GM21619 (cell line): ENCODE measurements at regions not wholly inside any gene's neighbourhood (a gene's known extent, or its start where the extent isn't known, plus 50 kb on each side); places are given as distances from the start of the nearest gene placed in this dataset.

Source experiments
- ATAC-seq: cut with Tn5 transposase; IDR thresholded peaks from one replicate; pipeline ENCODE4 v1.9.1; 2021; ENCODE audit not compliant: unreplicated experiment

DNA sequence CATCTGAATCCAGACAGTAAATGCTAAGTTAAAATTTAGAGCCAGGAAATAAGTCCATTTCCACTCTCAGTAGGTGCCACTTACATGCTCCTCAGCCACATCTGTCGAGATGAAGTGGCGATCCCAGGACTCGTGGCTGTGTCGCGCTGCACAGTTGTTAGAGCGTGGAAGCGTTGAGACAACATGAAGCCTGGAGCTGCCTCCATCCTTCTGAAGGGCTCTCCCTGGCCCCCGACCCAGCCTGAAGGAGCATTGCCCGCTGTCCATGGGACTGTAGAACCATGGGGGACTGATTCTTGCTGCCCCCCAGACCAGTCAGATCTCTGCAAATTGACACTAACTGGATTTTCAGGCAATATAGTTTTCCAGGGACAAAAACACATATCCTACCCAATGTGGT lies 58.9 kb downstream of the IRX1 start:
- no peak for ATAC-seq

DNA sequence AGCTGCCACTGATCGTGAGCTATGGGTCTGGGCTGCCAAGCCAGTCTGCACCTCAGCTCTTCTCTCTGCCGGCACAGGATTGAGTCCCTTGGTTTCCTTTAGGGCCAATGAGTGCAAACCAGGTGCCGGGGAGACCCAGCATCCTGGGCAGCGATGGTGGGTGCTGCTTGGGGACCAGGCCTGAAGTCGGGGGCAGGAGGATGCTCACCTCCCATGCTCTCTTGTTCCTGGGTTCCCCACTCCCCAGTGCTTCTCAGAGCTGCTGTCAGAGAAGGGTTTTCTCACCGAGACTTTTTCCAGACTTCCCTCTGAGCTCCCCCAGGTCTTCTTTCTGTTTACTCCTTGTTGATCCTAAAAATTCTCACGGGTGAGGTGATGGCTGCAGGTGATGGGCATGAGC lies 61.2 kb downstream of the IRX1 start:
- ATAC-seq: no peak

DNA sequence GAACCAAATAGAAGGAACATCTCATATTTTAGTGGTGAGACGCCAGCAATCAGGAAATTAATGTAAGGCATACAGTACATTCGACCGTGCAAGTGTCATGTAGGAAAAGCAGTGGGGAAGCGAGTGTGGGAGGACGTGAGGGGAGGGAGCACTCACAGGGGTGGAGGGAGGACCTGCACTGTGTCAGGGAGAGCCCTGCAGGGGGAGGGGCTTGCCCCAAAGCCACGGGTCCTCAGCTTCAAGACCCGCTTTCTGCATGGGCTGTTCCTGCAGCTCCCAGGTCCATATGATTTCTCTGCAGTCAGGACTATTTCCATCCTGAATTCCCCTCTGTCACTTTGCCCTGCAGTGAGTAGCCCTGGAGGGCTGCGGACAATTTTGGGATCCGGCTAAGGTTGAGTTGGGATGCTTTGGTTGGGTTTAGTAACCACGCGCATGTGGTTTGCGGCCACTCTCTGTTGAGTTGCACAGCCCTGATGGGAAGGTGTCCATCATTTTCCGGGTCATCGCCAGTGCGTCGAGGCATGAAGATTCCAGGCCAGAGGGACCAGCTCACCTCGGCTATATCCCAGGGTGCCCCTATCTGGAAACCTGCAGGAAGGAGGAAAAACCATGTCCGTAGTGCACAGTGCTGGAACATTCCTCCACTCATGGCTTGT lies 61.9 kb downstream of the IRX1 start:
- no peak for ATAC-seq

DNA sequence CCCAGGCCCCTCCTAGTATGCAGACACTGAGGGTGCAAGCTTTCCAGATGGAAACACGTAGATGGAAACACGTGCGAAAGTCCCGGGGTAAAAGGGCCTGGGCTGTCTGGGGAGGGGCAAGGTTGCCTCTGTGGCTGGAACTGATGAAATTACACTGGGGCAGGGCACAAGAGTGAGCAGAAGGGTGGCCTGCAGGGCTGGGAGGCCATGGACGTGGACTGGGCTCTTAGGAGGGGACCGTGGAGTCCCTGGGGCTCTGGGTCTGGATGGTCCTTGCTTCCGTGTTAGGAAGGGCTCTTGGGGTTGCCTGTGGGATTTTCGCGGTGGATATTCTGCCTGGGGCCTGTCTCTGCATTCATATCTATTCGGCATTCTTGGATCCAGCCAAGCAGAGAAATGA lies 63.3 kb downstream of the IRX1 start:
- no peak for ATAC-seq

DNA sequence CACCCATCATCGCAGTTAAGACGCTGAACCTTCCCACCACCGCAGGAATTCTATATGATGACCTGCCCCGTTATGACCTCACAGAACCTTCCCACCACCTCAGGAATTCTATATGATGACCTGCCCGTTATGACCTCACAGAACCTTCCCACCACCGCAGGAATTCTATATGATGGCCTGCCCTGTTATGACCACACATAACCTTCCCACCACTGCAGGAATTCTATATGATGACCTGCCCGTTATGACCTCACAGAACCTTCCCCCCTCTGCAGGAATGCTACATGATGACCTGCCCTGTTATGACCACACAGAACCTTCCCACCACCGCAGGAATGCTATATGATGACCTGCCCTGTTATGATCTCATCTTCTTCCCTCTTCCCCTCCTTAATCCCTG lies 64.3 kb downstream of the IRX1 start:
- ATAC-seq: no peak

DNA sequence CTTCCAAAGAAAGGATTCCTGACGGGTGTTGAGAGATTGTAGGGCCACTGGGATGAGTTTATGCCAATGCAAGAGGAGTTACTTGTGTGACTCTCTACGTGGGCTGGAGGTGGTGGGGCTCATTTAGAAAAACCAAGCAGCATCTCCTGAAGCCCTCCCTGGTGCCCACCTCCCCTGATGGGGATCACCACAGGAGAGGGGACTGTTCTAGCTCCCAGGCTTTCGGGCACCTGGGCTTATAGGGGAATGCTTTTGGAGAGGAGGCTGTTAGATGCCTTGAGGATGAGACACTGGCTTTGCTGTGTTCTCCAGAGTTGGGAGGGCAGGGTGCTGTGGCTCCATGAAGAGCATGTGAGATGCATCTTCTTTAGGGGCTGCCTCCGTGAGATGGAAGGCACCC lies 65.0 kb downstream of the IRX1 start:
- ATAC-seq: no peak

DNA sequence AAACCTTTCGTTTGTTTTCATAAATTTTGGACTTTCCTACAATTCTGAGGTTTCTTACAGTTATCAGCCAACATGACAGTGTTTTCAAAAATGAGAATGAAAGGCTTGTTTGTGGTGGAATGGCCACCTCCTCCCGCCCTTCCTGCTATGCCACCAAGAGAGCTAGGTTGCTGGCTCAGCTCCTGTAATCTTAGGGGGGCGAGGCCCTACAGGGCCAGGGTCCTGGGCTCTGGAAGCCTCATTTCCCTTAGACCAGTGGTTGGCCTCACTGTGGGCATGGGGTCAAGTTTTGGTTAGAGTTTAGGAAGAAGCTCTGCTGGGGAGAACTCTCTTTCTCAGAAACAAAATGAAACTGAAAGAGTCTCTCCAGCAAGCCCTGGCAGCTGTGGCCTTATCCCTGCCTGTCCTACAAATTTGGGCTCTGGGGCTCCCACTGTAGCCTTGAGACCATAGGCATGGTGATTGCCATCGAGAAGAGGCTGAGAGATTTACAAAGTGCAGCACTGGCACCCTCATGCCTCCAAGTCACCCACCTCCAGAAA lies 66.2 kb downstream of the IRX1 start:
- no peak for ATAC-seq

DNA sequence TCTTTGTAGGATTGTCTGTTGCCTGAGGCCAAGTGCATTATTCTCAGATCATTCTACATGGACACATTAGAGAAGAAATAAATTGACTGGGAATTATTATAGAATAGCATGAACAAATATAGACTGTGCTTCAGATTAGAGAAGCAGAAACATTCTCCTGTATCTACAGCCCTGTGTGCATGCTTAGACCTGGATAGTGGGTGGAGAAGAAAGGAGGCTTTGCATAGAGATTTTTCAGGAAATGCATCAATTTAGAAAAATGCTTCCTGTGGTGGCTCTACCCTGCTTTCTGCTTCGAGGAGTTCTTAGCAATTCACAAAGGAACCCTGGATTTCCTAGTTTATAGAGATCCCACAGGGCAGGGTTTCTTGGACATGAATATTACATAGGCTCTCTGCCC lies 66.7 kb downstream of the IRX1 start:
- no peak for ATAC-seq

DNA sequence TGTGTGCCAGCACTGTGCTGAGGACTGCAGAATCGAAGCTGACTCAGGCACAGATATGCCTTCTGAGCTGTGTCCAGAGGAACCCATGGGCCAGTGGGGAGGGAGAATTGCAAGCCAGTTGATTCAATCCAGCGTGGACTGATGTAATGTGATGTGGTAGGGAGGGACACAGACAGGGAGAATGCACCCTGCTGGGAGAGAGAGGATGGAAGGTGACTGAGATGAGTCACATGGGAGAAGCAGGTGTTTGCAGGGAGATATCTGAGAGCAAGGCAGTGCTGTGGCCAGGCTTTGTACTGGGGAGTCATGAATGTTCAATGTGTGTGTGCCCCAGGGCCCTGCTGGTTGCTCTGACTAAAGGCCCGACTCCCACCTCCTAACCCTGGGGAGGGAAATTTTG lies 75.7 kb downstream of the IRX1 start:
- ATAC-seq: no peak

DNA sequence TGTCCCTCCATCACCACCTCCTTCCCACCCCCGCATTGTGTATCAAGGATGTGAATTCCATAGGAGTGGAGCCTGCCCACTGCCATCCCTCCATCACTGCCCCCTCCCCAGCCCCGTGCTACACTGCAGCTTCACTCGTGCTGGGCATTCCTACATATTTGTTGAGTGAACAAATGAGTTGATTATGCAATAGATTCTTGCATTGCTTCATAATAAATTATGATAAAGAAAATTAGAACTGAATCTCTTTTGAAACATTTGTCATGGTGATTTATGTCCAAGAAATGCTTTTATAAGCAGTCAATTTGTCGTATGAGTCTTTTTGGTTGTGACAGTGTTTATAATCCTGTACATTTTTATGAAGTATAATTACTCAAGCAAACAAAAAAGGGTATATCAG lies 83.2 kb downstream of the IRX1 start:
- ATAC-seq: no peak

DNA sequence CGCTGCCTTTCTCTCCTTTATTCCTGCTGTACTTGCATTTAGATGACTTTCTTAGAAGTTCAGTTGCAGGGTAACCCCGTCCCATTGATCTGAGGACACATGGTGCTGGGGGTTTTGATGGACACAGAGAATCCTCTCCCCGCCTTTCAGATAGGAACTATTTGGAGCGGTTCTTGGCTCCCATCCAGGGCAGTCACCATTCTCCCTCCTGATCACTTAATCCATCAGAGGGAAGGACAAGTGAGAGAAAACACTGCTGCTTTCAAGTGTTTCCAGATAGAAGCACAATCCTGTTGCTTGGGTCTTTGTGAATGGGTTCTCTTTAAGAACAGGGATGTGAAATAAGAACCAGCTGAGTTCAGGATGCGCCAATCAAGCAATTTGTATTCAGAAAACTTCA lies 85.2 kb downstream of the IRX1 start:
- ATAC-seq: no peak

DNA sequence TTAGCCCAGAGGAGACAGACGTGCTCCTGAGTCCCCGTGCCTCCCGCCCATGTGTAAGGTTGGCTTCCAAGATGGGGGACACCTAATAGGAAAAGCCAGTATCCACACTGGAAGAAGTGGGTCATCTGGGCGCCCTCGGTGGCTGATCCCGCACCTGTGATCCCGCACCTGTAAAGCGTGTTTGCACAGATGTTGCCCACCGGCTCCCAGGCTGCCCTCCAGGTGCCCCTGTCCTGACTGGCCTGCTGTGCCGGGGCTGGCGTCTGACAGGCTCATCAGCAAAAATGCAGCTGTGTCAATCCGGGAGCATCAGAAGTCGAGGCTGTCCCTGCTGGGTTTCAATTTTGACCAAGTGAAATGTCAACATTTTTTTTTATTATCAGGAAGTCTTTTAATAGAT lies 88.5 kb downstream of the IRX1 start:
- ATAC-seq: no peak

DNA sequence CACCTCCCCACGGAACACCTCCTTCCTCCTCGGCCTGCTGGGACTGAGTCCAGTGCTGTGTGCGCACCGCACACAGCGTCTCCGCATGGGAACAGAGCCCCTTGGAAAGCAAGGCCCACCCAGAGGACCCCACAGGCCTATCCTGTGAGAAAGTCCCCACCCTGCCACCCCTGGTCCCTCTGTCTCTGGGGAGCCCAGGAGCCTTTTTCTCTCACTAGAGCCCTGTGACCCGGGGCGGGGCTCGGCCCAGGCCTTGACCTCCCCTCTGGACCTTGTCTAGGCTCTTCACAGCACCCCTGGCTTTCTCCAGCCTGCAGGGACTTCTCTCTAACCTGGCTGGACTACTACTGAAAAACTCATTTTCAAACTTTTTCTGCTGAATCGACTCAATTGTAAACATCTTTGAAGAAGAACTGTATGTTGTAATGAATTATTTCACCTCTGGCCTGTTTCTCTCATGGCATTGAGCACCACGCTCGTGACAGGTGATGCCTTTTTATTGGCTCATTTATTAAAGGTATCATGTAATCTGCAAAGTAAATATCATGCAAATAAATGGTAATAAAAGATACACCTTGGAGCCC lies 89.2 kb downstream of the IRX1 start:
- no peak for ATAC-seq

DNA sequence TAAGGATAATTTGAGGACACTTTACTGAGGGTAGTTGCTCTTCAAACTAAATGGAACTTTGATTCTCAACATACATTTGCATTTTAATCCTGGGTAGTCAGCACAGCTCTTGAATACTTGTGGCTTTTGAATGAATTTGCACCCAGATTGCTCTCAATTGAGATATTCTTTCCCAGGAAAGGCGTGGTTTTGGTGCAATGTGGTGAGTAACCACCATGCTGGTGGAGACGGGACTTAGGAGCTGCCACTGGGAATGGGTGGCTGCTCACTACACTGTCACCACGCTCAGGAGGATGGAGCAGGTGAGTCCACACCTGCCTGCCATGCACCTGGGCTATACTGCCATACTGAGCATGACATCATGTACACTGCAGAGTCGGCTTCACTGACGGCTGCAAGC lies 99.2 kb downstream of the IRX1 start:
- ATAC-seq: no peak

DNA sequence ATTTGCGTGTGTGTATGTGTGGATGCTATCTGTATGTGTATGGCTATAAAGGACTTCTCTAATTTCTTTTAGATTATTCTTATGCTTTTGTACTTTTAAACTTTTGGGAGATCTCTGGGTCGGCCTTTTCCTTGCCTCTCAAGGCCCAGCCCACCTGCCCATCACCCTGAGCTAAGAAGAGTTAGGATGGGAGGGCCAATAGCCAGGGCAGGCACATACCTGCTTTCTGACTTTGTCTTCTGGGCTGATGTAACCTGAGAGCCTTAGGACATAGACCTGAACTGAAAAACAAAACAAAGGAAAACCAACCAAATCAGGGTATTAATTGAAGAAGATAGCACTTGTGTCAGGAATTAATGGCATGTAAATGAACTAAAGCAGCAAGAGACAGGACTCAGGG lies 100.2 kb downstream of the IRX1 start:
- ATAC-seq: no peak

DNA sequence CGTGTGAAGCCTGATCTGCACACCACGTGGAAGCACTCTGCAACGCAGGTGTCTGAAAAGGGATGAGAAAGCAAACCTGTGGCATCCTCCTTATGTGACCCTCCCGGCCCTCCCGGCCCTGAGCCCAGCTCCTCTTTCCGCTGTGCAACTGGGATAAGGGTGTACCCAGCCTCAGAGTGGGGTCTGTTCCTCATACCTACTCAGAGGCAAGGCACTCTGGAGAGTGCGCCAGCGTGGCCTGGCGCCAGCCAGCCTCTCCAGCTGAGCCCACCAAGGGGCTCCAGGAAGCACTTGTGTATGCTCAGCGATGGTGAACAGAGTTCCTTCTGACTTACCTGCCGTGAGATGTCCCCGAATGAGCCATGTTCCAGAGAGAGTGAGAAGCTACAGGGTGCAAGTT lies 102.8 kb downstream of the IRX1 start:
- no peak for ATAC-seq

DNA sequence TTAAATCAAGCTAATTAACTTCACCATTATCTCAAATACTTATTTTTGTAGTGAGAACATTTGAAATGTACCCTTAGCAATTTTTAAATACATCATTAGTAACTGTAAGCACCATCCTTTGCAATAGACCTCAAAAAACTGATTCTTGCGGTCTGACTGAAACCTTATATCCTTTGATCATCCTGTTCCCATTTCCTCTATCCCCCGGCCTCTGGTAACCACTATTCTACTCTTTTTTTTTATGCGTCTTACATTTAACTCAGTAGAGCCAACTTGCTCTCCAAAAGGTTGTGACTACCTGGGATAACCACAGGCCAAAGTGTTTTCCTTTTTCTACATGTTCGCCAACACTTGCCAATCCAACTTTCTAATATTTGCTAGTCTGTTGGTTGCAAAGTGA lies 106.1 kb downstream of the IRX1 start:
- no peak for ATAC-seq

DNA sequence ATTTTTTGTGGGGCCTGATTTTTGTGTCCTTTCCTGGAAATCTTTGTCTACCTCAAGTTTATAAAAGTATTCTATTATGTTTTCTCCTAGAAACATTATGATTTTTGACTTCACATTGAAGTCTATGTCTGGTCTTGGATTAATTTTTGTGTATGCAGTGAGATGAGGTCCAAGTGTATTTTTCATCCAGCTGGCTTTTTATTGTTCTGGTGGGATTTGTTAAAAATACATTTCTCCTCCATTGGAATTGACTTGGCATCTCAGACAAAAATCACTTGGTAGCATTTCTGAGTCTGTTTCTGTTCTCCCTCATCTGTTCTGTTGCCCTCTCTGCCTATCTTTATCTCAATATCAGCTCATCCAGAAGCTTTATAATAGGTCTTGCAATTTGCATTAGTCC lies 109.0 kb downstream of the IRX1 start:
- no peak for ATAC-seq

DNA sequence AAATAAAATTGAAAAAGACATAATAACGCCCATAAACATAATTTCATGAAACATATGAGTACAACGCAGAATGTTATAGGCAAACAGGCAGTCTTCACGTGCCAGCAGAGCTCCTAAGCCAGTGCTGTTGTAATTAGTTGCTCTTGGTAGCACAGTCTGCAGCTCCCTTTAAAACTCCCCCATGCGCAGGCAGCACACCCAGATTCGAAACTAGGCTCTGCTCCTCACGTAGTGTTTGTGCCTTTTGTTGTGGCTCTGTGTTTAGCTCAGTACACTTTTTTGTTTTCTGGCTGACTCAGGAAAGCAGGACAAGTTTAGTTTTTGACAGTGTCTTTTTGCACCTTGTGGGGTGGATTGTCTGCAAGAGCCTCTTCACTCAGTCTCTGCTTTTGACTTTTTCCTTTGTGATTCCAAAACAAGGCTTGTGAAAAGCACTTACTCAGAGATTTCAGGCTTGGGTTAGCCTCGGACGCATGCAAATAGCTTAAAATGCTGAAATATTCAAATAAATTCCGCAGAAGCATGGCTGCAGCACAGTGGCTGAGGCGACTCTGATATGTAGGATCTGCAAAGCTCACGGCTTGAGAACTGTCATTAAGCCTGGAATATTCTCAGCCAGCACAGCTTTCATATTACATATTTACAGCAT lies 113.6 kb downstream of the IRX1 start:
- ATAC-seq: no peak

DNA sequence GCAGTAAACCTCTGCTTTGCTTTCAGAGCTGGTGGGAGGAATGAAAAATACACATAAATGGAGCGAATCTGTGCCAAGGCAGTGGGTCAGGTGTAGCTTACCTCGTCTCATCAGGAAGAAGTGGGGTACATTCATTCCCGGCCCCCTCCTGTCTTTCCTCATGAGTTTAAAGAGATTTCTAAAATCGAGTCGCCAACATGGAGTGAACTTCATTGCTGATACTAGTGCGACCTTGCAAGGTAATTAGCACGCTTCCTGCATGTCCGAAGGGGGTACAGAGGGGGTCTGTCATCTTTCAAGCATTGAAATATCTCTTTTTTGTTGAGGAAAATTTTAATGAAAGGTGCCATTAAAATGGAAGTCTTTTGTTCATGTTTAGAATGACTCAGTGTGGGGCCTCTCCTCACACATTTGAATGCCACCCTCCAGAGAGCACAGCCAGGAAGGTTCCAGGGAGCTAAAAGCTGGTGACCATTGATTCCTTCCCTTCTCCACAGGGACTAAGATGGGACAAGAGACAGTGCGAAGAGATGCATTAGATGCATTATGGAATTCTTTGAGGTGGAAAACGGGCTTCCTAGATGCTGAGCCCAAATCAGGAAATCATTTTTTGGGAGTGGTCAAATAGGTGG lies 114.2 kb downstream of the IRX1 start:
- no peak for ATAC-seq

DNA sequence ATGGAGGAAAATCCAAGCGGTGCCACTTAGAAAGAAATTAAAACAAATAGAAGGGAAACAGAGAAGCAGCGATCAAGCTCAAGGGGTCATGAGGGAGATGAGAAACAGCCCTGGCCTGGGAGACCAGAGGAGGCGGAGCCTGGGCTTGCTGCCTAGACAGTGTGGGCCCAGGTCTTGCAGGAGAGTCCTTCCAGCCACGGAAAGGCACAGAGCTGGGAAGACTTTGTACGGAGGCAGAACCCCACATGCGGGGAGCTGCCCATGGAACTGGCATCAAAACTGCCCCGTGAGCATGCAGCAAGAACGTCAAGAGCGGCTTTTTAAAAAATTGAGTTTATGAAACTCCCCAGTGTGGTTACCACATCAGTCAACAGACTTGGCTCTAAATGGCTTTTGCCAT lies 119.4 kb downstream of the IRX1 start:
- ATAC-seq: no peak

DNA sequence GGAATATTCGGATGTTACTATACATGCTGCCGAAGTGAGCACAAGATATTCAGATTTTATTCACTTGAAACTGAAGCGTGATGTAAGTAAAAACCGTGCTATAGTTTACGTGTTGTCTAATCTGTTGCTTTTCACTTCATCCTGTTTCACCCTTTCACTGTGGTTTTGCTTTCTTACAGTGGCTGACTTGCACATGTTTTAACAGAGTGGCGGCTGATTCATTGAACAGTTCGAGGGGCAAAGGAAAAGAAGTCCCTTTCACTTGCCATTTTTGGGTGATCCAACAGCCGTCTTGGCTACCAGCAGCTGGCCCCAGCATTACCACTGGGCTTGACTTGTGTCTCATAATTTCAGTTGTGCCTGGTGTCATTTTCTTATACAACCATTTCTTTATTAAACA lies 134.0 kb downstream of the IRX1 start:
- no peak for ATAC-seq
